ENCODE measurements at regions not wholly inside any gene's neighbourhood (a gene's known extent, or its start where the extent isn't known, plus 50 kb on each side); places are given as distances from the start of the nearest gene placed in this dataset.
A peak's percentile ranks its signal among the peaks of the same experiment; 100 is the strongest.

DNA sequence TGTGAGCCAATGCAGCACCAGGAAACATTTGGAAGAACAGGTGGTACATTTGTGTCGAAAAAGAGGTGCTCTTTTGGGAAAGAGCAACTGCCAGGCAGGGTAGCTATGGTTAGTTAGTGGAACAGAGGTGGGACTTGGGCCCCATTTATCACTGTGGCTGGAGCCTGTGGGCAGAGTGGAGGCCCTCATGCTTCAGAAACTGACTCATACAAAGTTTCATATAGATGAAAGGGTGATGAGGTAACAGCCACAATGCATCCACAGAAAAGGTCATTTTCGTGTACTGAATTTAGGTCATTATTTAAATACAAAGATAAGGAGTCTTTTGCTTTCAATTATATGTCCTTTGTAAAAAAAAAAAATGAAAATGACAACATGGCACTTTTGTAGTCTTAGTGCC, 76.4 kb upstream of the HS3ST5 start (continued):
- TF ChIP-seq ZBTB40 (IDR thresholded peaks at IDR 0.05; ENCODE audit: borderline replicate concordance), result no peak
- TF ChIP-seq, protein P1, sequence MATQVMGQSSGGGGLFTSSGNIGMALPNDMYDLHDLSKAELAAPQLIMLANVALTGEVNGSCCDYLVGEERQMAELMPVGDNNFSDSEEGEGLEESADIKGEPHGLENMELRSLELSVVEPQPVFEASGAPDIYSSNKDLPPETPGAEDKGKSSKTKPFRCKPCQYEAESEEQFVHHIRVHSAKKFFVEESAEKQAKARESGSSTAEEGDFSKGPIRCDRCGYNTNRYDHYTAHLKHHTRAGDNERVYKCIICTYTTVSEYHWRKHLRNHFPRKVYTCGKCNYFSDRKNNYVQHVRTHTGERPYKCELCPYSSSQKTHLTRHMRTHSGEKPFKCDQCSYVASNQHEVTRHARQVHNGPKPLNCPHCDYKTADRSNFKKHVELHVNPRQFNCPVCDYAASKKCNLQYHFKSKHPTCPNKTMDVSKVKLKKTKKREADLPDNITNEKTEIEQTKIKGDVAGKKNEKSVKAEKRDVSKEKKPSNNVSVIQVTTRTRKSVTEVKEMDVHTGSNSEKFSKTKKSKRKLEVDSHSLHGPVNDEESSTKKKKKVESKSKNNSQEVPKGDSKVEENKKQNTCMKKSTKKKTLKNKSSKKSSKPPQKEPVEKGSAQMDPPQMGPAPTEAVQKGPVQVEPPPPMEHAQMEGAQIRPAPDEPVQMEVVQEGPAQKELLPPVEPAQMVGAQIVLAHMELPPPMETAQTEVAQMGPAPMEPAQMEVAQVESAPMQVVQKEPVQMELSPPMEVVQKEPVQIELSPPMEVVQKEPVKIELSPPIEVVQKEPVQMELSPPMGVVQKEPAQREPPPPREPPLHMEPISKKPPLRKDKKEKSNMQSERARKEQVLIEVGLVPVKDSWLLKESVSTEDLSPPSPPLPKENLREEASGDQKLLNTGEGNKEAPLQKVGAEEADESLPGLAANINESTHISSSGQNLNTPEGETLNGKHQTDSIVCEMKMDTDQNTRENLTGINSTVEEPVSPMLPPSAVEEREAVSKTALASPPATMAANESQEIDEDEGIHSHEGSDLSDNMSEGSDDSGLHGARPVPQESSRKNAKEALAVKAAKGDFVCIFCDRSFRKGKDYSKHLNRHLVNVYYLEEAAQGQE (IDR thresholded peaks at IDR 0.05; ENCODE audit: low read depth, low read length), result no peak
- no peak for TF ChIP-seq RBBP5 (conservative IDR thresholded peaks at IDR 0.05)
- no peak for TF ChIP-seq MYC (IDR thresholded peaks at IDR 0.05; ENCODE audit: insufficient read depth, insufficient read length, insufficient replicate concordance, low read length, severe bottlenecking)
- TF ChIP-seq HDAC6 (IDR thresholded peaks at IDR 0.05; ENCODE audit: unreplicated experiment), result no peak
- no peak for TF ChIP-seq HDAC2 (IDR thresholded peaks at IDR 0.05)
- no peak for TF ChIP-seq SREBF2 (IDR thresholded peaks at IDR 0.05; ENCODE audit: low read length)
- TF ChIP-seq POLR2AphosphoS2 (IDR thresholded peaks at IDR 0.05; ENCODE audit: low read depth, low read length), result no peak
- no peak for TF ChIP-seq CEBPB (IDR thresholded peaks at IDR 0.05; ENCODE audit: borderline replicate concordance in 1 of 2, low read depth in 2 of 2, low read length in 2 of 2)
- peak; percentile 65 for TF ChIP-seq MEF2A (IDR thresholded peaks at IDR 0.05; ENCODE audit: insufficient read depth, low read depth, low read length)
- TF ChIP-seq NRF1 (conservative IDR thresholded peaks at IDR 0.05; ENCODE audit: low read depth, low read length), result no peak
- no peak for TF ChIP-seq USF1 (IDR thresholded peaks at IDR 0.05; ENCODE audit: borderline replicate concordance, extremely low read length, insufficient read depth, low read depth, low read length)
- peak; percentile 57; the same call in 1 of the 2 replicates for TF ChIP-seq NR2F1 (conservative IDR thresholded peaks at IDR 0.05)
- no peak for TF ChIP-seq CHD4 (IDR thresholded peaks at IDR 0.05)
- TF ChIP-seq ZBED1 (IDR thresholded peaks at IDR 0.05; ENCODE audit: borderline replicate concordance), result no peak
- peak; percentile 41; the same call in 1 of the 2 replicates for TF ChIP-seq EED (IDR thresholded peaks at IDR 0.05; ENCODE audit: low read depth)
- no peak for TF ChIP-seq SMC3 (IDR thresholded peaks at IDR 0.05; ENCODE audit: borderline replicate concordance, low read length)
- no peak for TF ChIP-seq ZNF207 (IDR thresholded peaks at IDR 0.05; ENCODE audit: borderline replicate concordance)
